Endothelial cell of umbilical vein (primary cell): ENCODE measurements at regions not wholly inside any gene's neighbourhood (a gene's known extent, or its start where the extent isn't known, plus 50 kb on each side); places are given as distances from the start of the nearest gene placed in this dataset.

Experiments
- BruUV-seq: library from RNA; stranded (reverse); fragments of 400-500 nt; replicated peaks from 2 replicates; lab custom pipeline; 2021; lab: Mats Ljungman, UMichigan
- CTCF ChIA-PET: fragments of 300-600, 350-600 bp; sonication (Branson Sonifier 250); formaldehyde crosslinking; loops from one replicate; lab custom pipeline; 2021; ENCODE audit warnings: antibody characterized with exemption, inconsistent platforms; lab: Charles Lee
- POLR2A ChIA-PET: fragments of 300-600, 350-600 bp; sonication (Branson Sonifier 250); formaldehyde crosslinking; loops from one replicate; lab custom pipeline; 2021; ENCODE audit warnings: antibody characterized with exemption, inconsistent platforms; lab: Charles Lee
- DNase-seq: peaks from one replicate; pipeline ENCODE4 v3.0.0-alpha.2; 2011; ENCODE audit warnings: low read depth, low spot score
- FAIRE-seq: peaks from 2 replicates; lab custom pipeline; 2011; peaks lifted over from hg19 to GRCh38; lab: Jason Lieb, UNC
- H2AFZ ChIP-seq: 2 replicates; pipeline ENCODE4 v1.6.0; 2012; ENCODE audit warnings: low read depth, low read length, control low read depth, inconsistent platforms
- H3K27ac ChIP-seq: 2 replicates; pipeline ENCODE4 v1.5.1; 2011; ENCODE audit warnings: low read depth, mild to moderate bottlenecking, control low read depth, low read length, moderate library complexity; ENCODE audit not compliant: insufficient read depth
- H3K27me3 ChIP-seq, 2 experiments: 2 replicates each; pipeline versions ENCODE4 v1.6.0 to v1.6.1; 2011; ENCODE audit warnings: low read length in 2 of 2, mixed read lengths in 1 of 2; ENCODE audit not compliant: control insufficient read depth in 2 of 2, insufficient read depth in 2 of 2
- H3K36me3 ChIP-seq, 2 experiments: 2 replicates in 1 of 2; 3 replicates in 1 of 2; pipeline ENCODE4 v1.5.1; 2011; ENCODE audit warnings: low read length in 2 of 2, mild to moderate bottlenecking in 1 of 2, moderate library complexity in 1 of 2; ENCODE audit not compliant: control insufficient read depth in 2 of 2, insufficient read depth in 2 of 2; ENCODE audit errors: extremely low read depth in 1 of 2
- H3K4me1 ChIP-seq: 3 replicates; pipeline ENCODE4 v1.5.1; 2011; ENCODE audit warnings: mild to moderate bottlenecking, low read length; ENCODE audit not compliant: control insufficient read depth, insufficient read depth; ENCODE audit errors: extremely low read depth
- H3K4me2 ChIP-seq: 2 replicates; pipeline ENCODE4 v1.6.1; 2011; ENCODE audit warnings: low read length, control low read depth, mixed read lengths; ENCODE audit not compliant: insufficient read depth
- H3K4me3 ChIP-seq, 3 experiments: fragments of 200-600 bp in 1 of 3; sonication (generic), shearing (Covaris generic) in 1 of 3; replicated peaks in 1 of 3; 2 replicates each; pipeline ENCODE4 v1.5.1; 2011 to 2016; ENCODE audit warnings: control low read depth in 3 of 3, low read length in 3 of 3, mild to moderate bottlenecking in 2 of 3, inconsistent platforms in 1 of 3, low read depth in 1 of 3, moderate library complexity in 1 of 3; ENCODE audit not compliant: insufficient read depth in 1 of 3
- H3K79me2 ChIP-seq: 2 replicates; pipeline ENCODE4 v1.6.0; 2012; ENCODE audit warnings: low read length, inconsistent platforms; ENCODE audit not compliant: control insufficient read depth, insufficient read depth
- H3K9ac ChIP-seq: replicated peaks from 2 replicates; pipeline ENCODE3; 2011; ENCODE audit warnings: low read length, control low read depth; ENCODE audit not compliant: insufficient read depth; ENCODE audit errors: extremely low read depth
- H3K9me1 ChIP-seq: replicated peaks from 3 replicates; pipeline ENCODE4 v1.6.0; 2011; ENCODE audit warnings: mild to moderate bottlenecking, low read length; ENCODE audit not compliant: control insufficient read depth, insufficient read depth; ENCODE audit errors: extremely low read depth
- H3K9me3 ChIP-seq: replicated peaks from 2 replicates; pipeline ENCODE4 v1.5.1; 2012; ENCODE audit warnings: low read length, inconsistent platforms; ENCODE audit not compliant: control insufficient read depth, insufficient read depth
- H4K20me1 ChIP-seq: replicated peaks from 2 replicates; pipeline ENCODE3; 2011; ENCODE audit warnings: mild to moderate bottlenecking, low read length; ENCODE audit not compliant: control insufficient read depth, insufficient read depth; ENCODE audit errors: extremely low read depth
- FOS ChIP-seq: IDR thresholded peaks from 2 replicates; pipeline ENCODE4 v1.6.1; 2011; ENCODE audit warnings: mild to moderate bottlenecking, low read length, moderate library complexity, borderline replicate concordance; ENCODE audit not compliant: insufficient read depth
- GATA2 ChIP-seq: IDR thresholded peaks from 2 replicates; pipeline ENCODE4 v1.7.0; 2011; ENCODE audit warnings: low read depth, mild to moderate bottlenecking, moderate library complexity, mixed read lengths, low read length; ENCODE audit not compliant: insufficient read length, insufficient read depth
- JUN ChIP-seq: IDR thresholded peaks from 2 replicates; pipeline ENCODE4 v1.6.1; 2011; ENCODE audit warnings: borderline replicate concordance, low read depth; ENCODE audit not compliant: insufficient read length, insufficient read depth
- MYC ChIP-seq: IDR thresholded peaks from one replicate; pipeline ENCODE4 v1.6.1; 2011; ENCODE audit warnings: mild to moderate bottlenecking, low read depth, low read length
- POLR2A ChIP-seq: IDR thresholded peaks from 2 replicates; pipeline ENCODE4 v1.6.1; 2012; ENCODE audit warnings: low read depth, mild to moderate bottlenecking, control low read depth, low read length
- POLR2AphosphoS5 ChIP-seq: IDR thresholded peaks from 2 replicates; pipeline ENCODE4 v1.6.1; 2012; ENCODE audit warnings: low read depth, mild to moderate bottlenecking, control low read depth, low read length, moderate library complexity; ENCODE audit not compliant: insufficient read depth
- dilution Hi-C: fragments of 300-500 bp; cut with MboI; formaldehyde crosslinking; loops from one replicate; pipeline ENCODE4 v1.15.0; 2019; ENCODE audit warnings: low sequenced_read_pairs; ENCODE audit not compliant: extremely low pct_ligation_motif_present
- intact Hi-C: fragments of 100-400 bp; cut with micrococcal nuclease; formaldehyde crosslinking; loops from one replicate; pipeline ENCODE4 v1.10.0; 2022
- TF ChIP-seq, protein P1 (sequence below): IDR thresholded peaks from 2 replicates; pipeline ENCODE4 v1.6.1; 2011; ENCODE audit not compliant: insufficient read depth, insufficient read length

DNA sequence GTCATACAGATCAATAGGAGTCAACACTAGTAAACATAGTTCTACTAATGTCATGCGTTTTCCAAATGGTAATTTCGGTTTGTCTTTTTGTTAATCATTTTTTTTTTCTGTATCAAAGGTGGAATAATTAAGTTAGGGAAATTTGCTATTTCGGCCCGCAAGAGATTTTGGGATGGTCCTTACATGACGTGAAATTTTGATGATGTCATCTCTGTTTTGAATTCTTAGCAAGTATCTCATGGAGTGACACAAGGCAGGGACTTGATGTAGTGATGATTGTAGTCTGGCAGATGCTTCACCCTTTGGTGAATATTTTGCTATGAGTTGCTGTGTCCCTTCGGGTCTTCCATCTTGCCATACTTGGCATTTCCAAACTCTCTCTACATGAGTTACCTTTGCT is 608.0 kb downstream of the BCKDHB start:
- Histone ChIP-seq H3K4me3 (no peak overlapping the region), H3K9me1 (no peaks in the 10 kb centered on the region), H3K9ac (no peak overlapping the region), H4K20me1 (no peaks in the 10 kb centered on the region), H3K9me3 (no peaks in the 10 kb centered on the region), H3K4me2 (no peak overlapping the region), H3K27ac (no peak overlapping the region), H3K27me3 (no peaks in the 10 kb centered on the region), H3K4me1 (no peaks in the 10 kb centered on the region), H2AFZ (no peak overlapping the region), H3K79me2 (no peaks in the 10 kb centered on the region), H3K36me3 (no peaks in the 10 kb centered on the region)
- DNase-seq (no peak), FAIRE-seq (no peak)
- TF ChIP-seq POLR2AphosphoS5 (no peak), FOS (no peak), JUN (peak; percentile 7)
- no TSS peak for BruUV-seq
- intact Hi-C loops (no loop called here), dilution Hi-C loops (no loop called here)
- ChIA-PET POLR2A (no interaction called here), CTCF (no interaction called here)

DNA sequence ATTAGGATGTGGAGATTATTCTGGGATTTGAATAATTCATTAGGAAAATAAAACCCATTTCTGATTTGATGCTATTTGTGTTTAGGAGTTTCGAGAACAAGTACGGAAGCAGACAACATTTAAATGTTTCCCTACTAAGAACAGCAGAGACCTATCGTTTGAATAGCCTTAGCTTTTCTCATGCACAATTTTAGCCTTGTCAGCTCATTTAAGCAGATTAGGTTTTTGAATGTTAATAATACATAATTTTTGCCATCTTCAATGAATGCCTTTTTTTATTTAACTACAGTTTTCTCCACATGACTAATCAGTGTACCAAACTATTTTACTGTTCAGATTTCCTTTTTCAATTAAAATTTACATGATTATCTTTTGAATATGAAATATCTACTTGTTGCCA is 592.0 kb downstream of the BCKDHB start:
- no peaks in the 10 kb centered on the region for H3K27me3 ChIP-seq
- H3K9ac ChIP-seq, result no peak overlapping the region
- FAIRE-seq (no peak), DNase-seq (no peak)
- no peaks in the 10 kb centered on the region for H3K79me2 ChIP-seq
- intact Hi-C loops, result no loop called here
- TF ChIP-seq, protein P1, sequence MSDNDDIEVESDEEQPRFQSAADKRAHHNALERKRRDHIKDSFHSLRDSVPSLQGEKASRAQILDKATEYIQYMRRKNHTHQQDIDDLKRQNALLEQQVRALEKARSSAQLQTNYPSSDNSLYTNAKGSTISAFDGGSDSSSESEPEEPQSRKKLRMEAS, result no peak
- TF ChIP-seq POLR2AphosphoS5 (no peak), POLR2A (no peak), MYC (no peak), GATA2 (no peak), JUN (no peak), FOS (no peak)
- no peak overlapping the region for H3K4me2 ChIP-seq
- H3K4me1 ChIP-seq, result no peaks in the 10 kb centered on the region
- dilution Hi-C loops, result no loop called here
- no TSS peak for BruUV-seq
- no peaks in the 10 kb centered on the region for H4K20me1 ChIP-seq
- H3K9me3 ChIP-seq, result no peaks in the 10 kb centered on the region
- H3K9me1 ChIP-seq, result no peaks in the 10 kb centered on the region
- no peak overlapping the region for H3K27ac ChIP-seq
- H3K36me3 ChIP-seq, result no peaks in the 10 kb centered on the region
- ChIA-PET CTCF (no interaction called here), POLR2A (no interaction called here)
- no peak overlapping the region for H3K4me3 ChIP-seq
- H2AFZ ChIP-seq, result no peak overlapping the region
